ENCODE measurements at regions not wholly inside any gene's neighbourhood (a gene's known extent, or its start where the extent isn't known, plus 50 kb on each side); places are given as distances from the start of the nearest gene placed in this dataset.
"Not testable (repeated sequence)": the region's sequence is repeated elsewhere in the genome, so short reads cannot be mapped to it uniquely, and the experiment has no call there.

DNA sequence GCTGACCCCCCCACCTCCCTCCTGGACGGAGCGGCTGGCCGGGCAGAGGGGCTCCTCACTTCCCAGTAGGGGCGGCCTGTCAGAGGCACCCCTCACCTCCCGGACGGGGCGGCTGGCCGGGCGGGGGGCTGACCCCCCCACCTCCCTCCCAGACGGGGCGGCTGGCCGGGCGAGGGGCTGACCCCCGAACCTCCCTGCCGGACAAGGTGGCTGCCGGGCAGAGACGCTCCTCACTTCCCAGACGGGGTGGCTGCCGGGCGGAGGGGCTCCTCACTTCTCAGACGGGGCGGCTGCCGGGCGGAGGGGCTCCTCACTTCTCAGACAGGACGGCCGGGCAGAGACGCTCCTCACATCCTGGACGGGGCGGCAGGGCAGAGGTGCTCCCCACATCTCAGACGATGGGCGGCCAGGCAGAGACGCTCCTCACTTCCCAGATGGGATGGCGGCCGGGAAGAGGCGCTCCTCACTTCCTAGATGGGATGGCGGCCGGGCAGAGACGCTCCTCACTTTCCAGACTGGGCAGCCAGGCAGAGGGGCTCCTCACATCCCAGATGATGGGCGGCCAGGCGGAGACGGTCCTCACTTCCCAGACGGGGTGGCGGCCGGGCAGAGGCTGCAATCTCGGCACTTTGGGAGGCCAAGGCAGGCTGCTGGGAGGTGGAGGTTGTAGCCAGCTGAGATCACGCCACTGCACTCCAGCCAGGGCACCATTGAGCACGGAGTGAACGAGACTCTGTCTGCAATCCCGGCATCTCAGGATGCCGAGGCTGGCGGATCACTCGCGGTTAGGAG, 66.2 kb upstream of the PAPPA2 start:
- not testable (repeated sequence) for DNase-seq

- no peak for DNase-seq
Measured at GRCh38 chr1:176391621-176392020, 71.4 kb upstream of the PAPPA2 start.

- no peak for DNase-seq
Measured at GRCh38 chr1:176384841-176385240, 78.1 kb upstream of the PAPPA2 start.

DNA sequence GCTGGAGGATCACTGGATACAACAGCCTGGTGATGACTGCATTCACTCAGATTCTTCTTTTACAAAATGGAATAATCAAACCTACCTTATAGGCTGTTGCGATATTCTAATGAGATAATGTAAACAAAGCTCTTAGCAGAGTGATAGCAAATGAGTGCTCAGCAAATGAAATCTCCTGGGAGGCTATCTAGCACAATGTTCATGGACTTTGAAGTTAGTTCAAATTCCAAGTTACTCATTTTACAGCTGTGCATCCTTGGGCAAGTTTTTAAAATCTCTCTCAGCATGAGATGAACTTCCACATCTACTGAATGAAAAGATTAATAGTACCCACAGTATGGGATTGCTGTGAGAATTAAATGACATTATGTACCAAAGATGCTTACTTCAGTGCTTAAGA, 80.8 kb upstream of the PAPPA2 start:
- no peak for DNase-seq

GRCh38 chr1:176379626-176380339, 83.2 kb upstream of the PAPPA2 start:
- no peak for DNase-seq

DNA sequence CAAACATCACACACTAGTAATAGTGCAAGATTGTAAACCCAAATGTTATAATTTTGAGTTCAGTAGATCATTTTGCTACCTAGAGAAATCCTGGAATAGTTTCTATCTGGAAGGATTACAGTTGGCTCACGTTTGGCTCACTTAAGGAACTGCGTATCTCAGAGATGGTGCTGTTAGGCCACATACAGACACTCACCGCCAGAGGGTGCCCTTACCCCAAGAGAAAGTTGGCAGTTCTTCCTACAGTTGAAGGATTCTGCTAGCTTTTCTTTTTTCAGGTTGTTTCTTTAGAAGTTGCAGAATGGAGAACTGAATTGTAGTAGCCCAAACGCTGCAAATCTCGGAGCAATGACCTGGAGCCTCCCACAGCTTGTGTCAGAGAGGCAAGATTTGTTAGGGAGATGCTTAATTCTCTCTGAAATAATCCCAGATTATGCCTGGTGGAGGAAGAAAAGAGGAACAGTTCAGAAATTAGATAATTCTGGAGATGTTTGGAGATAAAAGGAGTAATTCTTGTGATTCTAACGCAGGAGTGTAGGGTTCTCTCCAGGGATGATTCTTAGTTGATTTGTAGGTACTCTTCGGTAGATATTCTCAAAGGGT, 87.9 kb upstream of the PAPPA2 start:
- DNase-seq, result peak; percentile 66 to 76

DNA sequence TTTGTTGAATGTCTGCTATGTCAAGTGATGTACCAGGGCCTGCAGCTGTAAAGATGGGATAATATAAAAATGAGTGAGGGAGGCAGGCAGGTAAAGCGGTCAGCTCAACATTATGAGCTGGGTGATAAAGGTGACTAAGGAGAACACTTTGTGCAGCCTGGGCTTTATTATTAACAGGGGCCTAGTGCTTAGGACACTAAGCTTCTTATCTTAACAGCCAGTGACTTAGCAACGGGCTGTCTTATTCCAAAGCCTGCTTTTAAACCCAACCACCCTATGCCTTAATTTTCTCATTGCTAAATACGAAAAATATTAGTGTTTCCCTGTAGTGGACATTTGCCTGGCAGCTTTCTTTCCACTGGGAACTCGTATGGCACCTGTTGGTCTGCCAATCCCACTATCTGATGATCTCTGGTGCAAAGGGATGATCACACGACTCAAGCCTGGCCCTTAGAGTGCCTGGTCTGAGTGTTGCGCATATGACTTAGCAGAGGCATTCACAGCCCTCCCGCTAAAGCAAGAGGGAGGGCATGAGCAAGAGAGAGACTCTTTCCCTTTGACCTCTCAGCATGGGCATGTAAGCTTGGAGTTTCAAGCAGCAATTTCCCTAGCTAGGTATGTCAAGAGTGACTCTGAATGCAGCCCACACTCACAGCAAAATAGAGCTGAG, 98.6 kb upstream of the PAPPA2 start:
- DNase-seq, result no peak

DNA sequence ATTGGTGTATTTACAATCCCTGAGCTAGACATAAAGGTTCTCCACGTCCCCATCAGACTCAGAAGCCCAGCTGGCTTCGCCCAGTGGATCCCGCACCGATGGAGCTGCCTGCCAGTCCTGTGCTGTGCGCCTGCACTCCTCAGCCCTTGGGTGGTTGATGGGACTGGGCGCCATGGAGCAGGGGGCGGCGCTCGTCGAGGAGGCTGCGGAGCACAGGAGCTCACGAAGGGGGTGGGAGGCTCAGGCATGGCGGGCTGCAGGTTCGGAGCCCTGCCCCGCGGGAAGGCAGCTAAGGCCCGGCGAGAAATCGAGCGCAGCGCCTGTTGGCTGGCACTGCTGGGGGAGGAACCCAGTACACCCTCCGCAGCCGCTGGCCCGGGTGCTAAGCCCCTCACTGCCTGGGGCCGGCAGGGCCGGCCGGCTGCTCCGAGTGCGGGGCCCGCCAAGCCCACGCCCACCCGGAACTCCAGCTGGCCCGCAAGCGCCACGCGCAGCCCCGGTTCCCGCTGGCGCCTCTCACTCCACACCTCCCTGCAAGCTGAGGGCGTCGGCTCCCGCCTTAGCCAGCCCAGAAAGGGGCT, 113.8 kb upstream of the PAPPA2 start:
- not testable (repeated sequence) for DNase-seq

DNA sequence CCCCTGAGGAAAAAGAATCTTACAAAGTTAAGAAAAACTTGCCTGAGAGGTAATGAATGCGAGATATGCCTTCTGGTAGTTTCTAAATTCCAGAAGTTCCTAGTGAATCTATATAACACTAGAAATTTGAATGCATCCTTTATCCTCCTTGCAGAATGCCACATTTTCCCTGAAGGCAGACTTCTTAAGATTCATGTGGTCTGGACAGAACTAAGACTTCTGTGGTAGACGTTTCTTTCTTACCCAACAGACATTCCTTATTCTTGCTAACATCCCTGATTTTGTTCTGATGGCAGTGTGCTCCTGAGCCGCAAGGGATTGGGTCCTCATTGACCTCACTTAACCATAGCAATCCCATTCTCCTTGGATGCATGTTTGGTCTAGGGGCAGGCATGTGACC, 121.3 kb upstream of the PAPPA2 start:
- no peak for DNase-seq

DNA sequence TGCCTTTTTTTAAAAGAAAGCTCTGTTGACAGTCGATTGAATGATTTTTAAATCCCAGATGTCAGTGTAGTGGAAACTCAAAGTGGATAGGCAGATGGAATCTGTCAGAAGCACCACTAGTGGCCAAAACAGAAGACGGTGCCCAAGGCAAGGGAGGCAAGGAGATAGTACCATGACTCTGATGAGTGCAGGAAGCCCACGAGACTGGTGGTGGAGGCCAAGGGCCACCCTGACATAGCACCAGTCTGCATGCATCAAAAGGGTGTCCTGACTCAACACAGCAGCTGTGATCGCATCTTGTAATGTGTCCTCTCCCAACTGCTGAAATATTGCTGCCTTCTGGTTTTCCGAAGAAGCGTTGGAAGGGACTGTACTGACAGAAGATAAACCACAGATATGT, 124.1 kb upstream of the PAPPA2 start:
- no peak for DNase-seq

DNA sequence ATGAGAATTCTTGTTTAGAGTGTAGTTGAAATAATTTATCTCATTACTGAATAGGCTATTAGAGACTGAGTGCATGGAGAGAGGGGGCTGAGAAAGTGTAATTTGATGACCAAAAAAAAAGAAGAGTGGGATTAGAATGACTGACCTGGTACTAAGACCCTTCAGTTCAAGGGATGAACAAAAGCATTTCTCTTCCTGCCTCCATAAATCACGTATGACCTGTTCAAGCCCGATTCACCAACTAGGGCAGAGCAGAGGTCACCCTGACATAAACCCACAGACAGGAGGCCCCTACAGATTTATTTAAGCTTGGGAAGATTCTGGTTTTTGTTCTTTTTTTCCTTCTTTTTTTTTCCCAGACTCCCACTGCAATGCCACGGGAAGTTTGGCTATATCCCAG, 123.7 kb upstream of the COP1 start:
- DNase-seq, result no peak

DNA sequence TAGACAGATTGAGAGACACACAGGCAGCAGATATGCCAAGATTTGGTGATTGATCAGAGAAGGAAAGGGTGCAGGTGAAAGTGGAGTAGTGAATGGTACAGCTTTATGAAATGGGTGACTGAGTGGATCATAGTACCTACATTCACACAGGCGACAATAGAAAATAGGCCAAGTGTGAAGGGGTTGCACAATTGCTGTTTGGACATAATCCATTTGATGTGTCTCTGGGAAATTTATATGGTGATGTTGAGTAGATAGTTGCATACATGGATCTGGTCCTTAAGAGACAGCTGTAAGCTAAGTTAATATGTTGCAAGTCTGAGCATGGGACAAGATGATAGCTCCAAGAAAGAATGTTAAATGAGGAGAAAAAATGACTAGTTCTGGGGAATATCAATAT, 118.6 kb upstream of the COP1 start:
- no peak for DNase-seq

GRCh38 chr1:176323472-176323871, 116.4 kb upstream of the COP1 start:
- no peak for DNase-seq

DNA sequence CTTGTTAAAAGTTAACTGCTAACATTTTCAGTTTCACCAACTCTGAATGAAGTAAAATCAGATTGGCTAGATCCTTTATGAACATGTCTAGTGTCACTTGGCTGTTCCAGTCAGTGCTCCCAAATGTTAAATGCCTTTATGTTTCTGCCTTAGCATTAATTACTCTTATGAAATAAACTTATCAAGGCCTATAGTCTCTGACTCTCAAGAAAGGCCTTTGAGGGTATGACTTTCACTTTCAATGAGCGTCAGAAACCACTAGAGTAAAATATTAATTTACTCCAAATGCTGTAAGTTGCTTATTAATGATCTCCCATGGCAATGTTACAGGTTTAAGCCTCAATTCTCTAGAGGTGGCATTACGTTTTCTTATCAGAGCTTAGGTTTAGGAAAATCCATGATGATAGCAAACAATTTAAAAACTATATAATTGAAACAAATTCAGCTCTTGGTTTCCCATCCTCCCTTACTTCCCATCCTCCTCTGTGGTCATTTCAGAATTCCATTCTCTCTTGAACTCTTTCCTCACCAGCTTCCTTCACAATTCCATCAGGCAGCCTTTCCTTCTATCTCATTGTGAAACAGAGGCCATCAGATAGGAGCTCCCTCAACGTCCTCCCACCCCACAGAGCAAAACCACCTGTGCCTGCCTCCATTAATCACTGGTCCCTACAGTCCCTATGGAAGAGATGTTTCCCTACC, 108.6 kb upstream of the COP1 start:
- DNase-seq, result no peak

GRCh38 chr1:176296602-176297001, 89.5 kb upstream of the COP1 start:
- not testable (repeated sequence) for DNase-seq

GRCh38 chr1:176285996-176286395, 78.9 kb upstream of the COP1 start:
- DNase-seq, result no peak

DNA sequence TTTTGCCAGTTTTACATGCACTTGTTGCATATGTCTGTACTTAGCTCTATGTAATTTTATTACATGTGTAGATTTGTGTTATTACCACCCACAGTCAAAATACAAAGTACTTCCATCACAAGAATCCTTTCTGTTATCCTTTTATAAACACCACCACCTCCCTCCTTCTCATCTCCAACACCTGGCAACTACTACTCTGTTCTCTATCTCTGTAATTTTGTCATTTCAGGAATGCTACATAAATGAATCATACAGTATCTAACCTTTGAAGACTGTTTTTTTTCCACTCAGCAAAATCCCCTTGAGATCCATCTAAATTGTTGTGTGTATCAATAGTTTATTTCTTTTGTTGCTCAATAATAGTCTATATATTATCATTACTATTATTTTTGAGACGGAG, 64.5 kb upstream of the COP1 start:
- no peak for DNase-seq

All from stimulated activated CD4-positive, alpha-beta T cell treated with anti-CD3 and anti-CD28 coated beads, Interleukin-2, amount 100 ng/mL, for 24 hours (primary cell).